GM21367 (cell line): ENCODE measurements at regions not wholly inside any gene's neighbourhood (a gene's known extent, or its start where the extent isn't known, plus 50 kb on each side); places are given as distances from the start of the nearest gene placed in this dataset.

Experiments
- ATAC-seq: cut with Tn5 transposase; IDR thresholded peaks from one replicate; pipeline ENCODE4 v1.9.1; 2021; ENCODE audit not compliant: unreplicated experiment

DNA sequence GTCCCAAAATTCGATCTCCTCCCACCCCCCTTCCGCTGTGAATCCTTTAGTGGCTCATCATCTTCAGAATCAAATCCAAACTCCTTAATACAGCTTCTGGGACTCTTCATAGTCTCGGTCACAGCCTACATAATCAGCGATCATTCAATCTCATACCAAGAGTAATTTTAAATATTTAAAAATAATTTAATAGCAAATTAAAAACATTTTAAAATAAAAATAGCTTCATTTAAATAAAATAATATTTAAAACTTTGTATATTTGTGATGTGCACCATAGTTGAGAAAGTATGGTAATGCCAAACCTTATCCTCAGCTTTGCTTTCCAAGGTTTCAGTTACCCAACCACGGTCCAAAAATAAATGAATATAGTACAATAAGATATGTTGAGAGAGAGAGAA is 70.0 kb upstream of the NR3C1 start:
- ATAC-seq = no peak

DNA sequence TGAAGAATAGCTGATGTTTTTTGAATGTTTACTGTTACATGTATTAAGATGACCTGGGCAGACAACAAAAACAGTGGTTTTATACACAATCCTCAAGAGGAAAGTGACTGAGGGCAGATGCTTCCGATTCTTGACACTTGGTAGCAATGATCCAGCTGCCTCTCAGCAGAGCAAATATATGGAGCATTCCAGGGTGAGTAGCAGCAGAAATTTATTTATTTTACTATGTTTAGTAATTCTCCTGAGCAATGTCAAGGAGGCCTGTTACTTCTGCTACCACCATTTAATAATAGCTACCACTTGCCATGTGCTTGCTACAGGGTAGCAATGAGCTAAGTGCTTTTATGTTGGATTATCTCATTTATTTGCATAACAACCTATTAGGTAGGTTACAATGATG is 69.1 kb upstream of the NR3C1 start:
- ATAC-seq = no peak

DNA sequence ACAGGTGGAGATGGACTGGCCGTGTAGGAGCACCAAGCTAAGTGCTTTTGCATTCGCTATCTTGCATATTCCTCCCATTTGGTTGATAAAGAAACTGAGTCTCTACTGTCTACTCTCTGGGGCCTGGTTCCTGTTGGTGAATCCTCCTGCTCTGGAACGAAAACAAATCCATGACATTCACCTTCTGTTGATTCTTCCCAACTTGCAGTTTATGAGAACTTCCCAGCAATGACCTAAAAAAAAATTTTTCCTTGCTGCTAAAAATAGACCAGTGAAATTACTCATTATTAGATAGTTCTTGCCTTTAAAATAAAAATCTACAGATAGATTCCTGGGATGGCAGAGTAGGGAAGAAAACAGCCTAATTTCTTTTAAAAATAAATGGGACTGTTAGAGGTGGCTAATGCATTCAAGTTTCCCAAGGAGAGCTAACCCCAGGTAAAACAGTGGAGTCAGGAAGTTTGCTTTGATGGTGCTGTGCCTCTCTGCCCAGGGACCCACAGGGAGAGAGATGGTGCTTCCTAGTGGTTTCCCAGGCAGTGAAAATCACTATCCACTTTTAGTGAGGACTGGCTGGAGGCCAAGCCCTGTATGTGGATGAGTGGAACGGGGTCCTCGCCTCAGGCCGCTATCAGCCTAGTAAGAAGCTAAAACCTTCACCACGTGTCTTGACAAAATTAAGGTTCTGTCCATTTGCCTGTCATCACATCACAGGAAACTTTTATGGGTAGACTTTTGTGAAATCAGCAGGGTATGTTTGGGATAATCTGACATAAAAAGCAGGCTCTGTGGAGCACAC is 68.4 kb upstream of the NR3C1 start:
- ATAC-seq = no peak

DNA sequence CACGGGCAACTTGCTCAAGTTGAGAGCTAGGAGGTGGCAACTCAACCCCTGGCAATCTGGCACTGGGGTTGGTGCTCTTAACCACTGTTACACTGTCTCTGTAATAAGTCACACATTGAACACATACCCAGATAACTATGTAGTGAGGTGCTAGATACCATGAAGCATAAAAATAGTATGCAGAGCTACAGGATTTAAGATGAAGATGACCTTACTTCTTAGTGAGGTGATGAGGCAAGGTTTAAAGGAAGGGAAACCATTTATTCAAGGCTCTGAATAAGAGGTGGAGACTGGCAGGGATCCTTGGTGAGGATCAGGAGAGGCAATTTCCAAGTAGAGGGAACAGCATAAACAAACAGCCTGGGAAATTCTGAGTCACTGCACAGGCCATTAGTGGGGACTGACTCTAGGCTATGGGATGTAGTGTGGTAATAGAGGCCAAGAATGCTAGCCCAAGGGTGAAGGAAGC is 67.6 kb upstream of the NR3C1 start:
- no peak for ATAC-seq

DNA sequence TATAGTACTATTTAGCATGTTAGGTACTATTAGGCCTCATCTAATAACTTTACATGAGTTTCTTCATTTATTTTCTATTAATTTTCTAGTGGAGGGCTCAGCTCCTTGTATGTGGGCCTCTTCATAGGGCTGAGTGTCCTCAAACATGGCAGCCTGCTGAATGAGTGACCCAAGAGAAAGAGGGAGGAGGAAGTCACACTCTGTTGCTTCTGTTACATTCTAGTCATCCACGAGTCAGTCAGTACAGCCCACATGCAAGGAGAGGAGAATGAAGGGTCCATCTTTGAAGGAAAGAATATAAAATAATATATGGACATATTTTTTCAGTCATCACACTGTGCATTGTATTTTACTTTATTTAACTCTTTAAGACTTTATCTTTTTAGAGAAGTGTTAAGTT is 66.6 kb upstream of the NR3C1 start:
- no peak for ATAC-seq

DNA sequence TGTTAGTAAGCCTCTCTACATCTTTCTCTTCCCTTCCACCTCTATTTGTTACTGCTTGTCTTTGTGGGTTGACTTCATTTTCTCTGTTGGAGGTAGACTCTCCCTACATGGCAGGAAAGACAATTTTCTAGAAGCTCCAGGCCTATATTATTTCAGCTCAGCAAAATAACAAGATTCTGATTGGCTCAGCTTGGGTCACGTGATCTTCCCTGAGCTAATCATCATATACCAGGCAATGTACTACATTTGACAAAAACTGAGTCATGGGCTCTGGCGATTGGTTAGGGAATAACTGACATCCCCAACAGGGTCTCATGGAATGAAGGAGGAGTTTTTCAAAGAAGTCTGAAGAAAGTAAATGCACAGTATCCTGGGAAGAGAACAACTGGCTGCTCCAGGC is 65.6 kb upstream of the NR3C1 start:
- ATAC-seq = no peak

DNA sequence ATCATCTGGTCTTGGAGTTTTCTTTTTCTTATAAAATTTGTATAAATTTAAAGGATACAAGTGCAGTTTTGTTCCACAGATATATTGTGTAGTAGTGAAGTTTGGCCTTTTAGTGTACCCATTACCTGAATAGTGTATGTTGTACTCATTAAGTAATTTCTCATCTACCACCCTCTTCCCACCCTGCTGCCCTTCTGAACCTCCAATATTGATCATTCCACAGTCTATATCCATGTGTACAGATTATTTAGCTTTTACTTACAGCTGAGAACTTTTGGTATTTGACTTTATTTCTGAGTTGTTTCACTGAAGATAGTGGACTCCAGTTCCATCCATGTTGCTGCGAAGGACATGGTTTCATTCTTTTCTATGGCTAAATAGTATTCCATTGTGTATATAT is 63.1 kb upstream of the NR3C1 start:
- ATAC-seq = no peak

DNA sequence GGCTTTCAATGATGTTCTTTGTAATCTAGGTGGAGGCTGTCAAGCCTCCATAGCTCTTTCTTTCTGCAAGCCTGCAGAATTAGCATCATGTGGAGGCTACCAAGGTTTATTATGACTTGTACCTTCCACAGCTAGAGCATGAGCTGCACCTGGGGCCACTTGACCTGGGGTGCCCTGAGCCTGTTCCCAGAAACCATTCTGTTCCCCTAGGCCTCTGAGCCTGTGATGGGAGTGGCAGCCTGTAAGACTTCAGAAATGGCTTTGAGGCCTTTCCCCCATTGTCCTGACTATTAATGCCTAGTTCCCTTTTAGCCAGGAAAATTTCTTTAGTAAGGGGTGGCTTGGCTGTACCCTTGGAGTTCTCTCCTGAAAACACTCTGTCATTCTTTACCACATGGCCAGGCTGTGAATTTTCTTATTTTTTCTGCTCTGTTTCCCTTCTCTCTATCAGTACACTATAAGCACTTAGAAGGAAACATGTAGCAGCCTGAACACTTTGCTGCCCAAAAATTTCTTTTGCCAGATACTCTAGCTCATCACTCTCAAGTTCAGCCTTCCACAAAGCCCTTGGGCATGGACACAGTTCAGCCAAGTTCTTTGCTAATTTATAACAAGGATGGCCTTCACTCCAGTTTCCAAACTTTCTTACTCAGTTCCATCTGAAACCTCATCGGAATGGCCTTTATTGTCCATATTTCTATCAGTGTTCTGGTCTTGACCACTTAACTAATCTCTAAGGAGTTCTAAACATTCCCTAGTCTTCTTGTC is 61.4 kb upstream of the NR3C1 start:
- no peak for ATAC-seq

DNA sequence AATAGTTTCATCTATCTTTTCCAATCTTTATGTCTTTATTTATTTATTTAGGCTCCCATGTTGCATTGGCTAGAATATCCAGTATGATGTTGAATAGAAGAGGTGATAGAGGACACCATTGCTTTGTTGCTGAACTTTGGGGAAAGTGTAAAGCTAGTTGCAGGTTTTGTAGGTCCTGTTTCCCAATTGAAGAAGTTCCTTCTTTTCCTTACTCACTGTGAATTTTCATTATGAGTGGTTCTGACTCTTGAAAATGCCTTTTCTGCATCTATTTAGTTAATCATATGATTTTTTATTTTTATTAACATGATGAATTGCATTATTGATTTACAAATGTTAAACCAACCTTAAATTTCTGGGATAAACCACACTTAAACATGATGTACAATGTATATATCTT is 58.9 kb upstream of the NR3C1 start:
- no peak for ATAC-seq

DNA sequence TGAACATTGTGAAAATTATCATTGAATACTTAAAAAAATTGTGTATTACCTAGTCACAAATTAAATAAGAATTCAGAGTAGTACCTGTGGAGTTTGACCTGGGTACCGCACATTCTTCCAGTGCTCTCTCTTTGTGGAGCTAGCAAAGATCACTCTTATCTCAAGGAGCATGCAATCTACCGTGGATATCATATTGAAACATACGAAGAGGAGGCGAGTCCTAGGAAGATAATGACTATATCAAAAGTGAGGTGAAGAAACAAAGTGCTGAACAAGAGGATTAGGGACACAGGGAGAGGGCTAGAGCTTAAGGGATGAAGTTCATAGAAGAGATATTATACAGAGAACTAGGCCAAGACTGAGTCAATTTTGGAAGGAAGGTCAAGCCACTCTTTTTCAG is 55.9 kb upstream of the NR3C1 start:
- no peak for ATAC-seq

DNA sequence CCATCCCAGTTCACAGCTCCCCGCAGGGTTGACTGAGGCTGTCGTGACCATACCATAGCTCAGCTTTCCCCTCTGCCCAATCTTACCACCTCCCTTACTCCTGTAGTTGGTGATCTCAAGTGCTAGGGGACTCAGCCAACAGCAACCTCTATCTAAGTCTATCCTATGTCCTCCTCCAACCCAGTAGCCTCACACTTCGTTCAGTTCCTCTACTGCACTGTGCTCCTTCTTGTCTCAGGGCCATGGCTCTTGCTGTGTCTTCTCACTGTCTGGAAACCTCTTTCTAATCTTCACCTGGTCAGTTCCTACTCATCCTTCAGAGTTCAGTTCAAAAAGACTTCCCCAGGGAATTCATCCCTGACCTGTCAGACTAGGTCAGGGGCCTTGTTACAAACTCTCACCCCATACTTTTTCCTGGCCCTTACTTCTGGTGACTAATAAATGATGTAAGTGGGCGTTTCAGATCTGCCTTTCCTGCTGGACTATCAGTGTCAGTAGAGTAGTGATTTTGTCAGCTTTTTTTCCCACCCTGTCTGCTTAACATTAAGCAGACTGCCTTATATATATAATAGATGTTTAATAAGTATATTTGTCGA is 53.6 kb upstream of the NR3C1 start:
- no peak for ATAC-seq

DNA sequence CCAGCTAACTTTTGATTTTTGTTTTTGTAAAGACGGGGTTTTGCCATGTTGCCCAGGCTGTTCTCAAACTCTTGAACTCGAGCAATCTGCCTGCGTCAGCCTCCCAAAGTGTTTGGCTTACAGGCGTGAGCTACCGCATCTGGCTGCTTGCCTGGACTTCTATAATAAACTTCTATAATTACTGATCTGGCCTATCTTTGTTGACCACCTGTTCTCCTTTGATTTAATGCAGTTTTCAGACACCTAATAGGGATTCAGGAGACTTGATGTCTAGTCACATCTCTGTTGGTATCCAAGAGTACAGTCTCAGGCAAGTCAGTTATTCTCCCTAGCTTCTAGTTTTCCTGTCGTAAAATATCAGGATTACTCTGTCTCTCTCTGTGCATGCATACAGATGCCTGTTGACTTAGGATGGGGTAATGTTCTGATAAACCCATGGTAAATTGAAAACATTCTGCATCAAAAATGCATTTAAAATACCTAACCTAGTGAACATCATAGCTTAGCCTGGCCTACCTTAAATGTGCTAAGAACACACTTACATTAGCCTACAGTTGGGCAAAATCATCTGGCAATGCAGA is 51.5 kb upstream of the NR3C1 start:
- ATAC-seq = no peak

DNA sequence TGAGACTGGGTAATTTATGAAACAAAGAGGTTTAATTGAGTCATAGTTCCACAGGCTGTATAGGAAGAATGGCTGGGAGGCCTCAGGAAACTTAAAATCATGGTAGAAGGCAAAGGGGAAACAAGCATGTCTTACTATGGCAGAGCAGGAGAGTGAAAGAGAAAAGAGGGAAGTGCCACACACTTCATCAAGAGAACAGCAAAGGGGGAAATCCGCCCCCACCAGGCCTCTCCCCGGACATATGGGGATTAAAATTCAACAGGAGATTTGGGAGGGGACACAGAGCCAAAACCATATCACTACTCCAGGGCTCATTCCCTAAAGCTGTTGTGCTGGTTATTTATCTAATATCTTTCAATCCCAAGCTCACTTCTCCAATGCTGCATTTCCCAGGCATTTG is 50.2 kb upstream of the NR3C1 start:
- no peak for ATAC-seq
